Psoas muscle (tissue), 7 donors: ENCODE measurements at regions not wholly inside any gene's neighbourhood (a gene's known extent, or its start where the extent isn't known, plus 50 kb on each side); places are given as distances from the start of the nearest gene placed in this dataset.
"Not testable (repeated sequence)": the region's sequence is repeated elsewhere in the genome, so short reads cannot be mapped to it uniquely, and the experiment has no call there.

Experiments used
- ATAC-seq, 4 donors: fragments of 200-7000 bp; cut with Tn5 transposase; one replicate each; pipeline ENCODE4 v1.9.1; 2020; ENCODE audit warnings: moderate library complexity in 3 of 4, mild to moderate bottlenecking in 2 of 4
- DNase-seq, 2 donors: peaks; one replicate each; pipeline ENCODE4 v3.0.0-alpha.2; 2020
- H3K27ac ChIP-seq: fragments of 200-600 bp; one replicate; pipeline ENCODE4 v1.8.0; 2022
- H3K27me3 ChIP-seq, 3 donors: fragments of 200-600 bp in 1 of 3; one replicate each; pipeline versions ENCODE4 v1.6.1 to v1.8.0; 2013 to 2022; ENCODE audit warnings: low read length in 2 of 3, mild to moderate bottlenecking in 2 of 3, moderate library complexity in 1 of 3; ENCODE audit not compliant: insufficient read depth in 3 of 3
- H3K36me3 ChIP-seq, 2 donors: fragments of 200-600 bp in 1 of 2; one replicate each; pipeline versions ENCODE4 v1.6.1 to v1.8.0; 2013 to 2022; ENCODE audit warnings: low read depth in 1 of 2, mild to moderate bottlenecking in 1 of 2, moderate library complexity in 1 of 2; ENCODE audit not compliant: insufficient read depth in 1 of 2
- H3K4me1 ChIP-seq: fragments of 200-600 bp; one replicate; pipeline ENCODE4 v1.8.0; 2022
- H3K4me3 ChIP-seq: fragments of 200-600 bp; one replicate; pipeline ENCODE4 v1.8.0; 2022; ENCODE audit warnings: mild to moderate bottlenecking
- H3K9me3 ChIP-seq: fragments of 200-600 bp; one replicate; pipeline ENCODE4 v1.8.0; 2022
- CTCF ChIP-seq: fragments of 200-600 bp; IDR thresholded peaks from one replicate; pipeline ENCODE4 v1.8.0; 2022; ENCODE audit warnings: antibody characterized with exemption
- WGBS, 3 donors: extraction: QIAGEN DNeasy Blood & Tissue Kit; methylation state at CpG; one replicate each; pipeline versions ENCODE4 v1.1.6 to v1.1.7; 2013; 5-methylcytosine and 5-hydroxymethylcytosine counted together
- intact Hi-C, 2 donors: fragments of 100-400 bp; cut with DNase I; formaldehyde crosslinking; loops; one replicate each; pipeline versions ENCODE4 v1.11.0 to v1.14.2; 2022
- donor health status: healthy with polysubstance abuse.
- donor health status: DM: no; HTN: no; CAD: no; lungs with moderate emphysema.
- donor health status: Bipolar disorder and iron deficiency.
- donor health status: healthy.
- donor health status: DM: yes; HTN: yes; CAD: no.
- donor health status: DM: no; HTN: no; CAD: no.
- donor health status: DM: yes; HTN: yes; CAD: no.

- H3K9me3 ChIP-seq, result no peaks in the 10 kb centered on the region
- no peaks in the 10 kb centered on the region for H3K27me3 ChIP-seq
- no peaks in the 10 kb centered on the region for H3K4me1 ChIP-seq
- H3K27ac ChIP-seq, result no peak overlapping the region
- H3K4me3 ChIP-seq, result no peak overlapping the region
- 71 to 76% (median 71%) methylated on average over 2 of the region's 2 CpGs for WGBS, 3 donors
- no peak for TF ChIP-seq CTCF
- DNase-seq (no peak), ATAC-seq (no peak)
- no peaks in the 10 kb centered on the region for H3K36me3 ChIP-seq
- intact Hi-C loops, result loop anchor here in 1 of 2 donors (10.0 kb wide), 1 partner anchor 55 kb away; no protein-coding TSS in a partner anchor
Measured at GRCh38 chr18:64749884-64750283, 601.0 kb upstream of the LINC00305 start.

GRCh38 chr18:64747803-64748202 is 598.9 kb upstream of the LINC00305 start:
- H3K9me3 ChIP-seq, result peaks cover 6% of the 10 kb centered on the region
- H3K27ac ChIP-seq, result no peak overlapping the region
- ATAC-seq (no peak), DNase-seq (no peak)
- no peaks in the 10 kb centered on the region for H3K27me3 ChIP-seq
- H3K4me3 ChIP-seq, result no peak overlapping the region
- intact Hi-C loops, result no loop called here
- TF ChIP-seq CTCF, result no peak
- H3K36me3 ChIP-seq, result no peaks in the 10 kb centered on the region
- H3K4me1 ChIP-seq, result no peaks in the 10 kb centered on the region

GRCh38 chr18:64742898-64743297 is 594.0 kb upstream of the LINC00305 start:
- intact Hi-C loops, result no loop called here

GRCh38 chr18:64734063-64734462 is 585.2 kb upstream of the LINC00305 start:
- Histone ChIP-seq H3K36me3 (no peaks in the 10 kb centered on the region), H3K4me1 (no peaks in the 10 kb centered on the region), H3K9me3 (no peaks in the 10 kb centered on the region), H3K4me3 (no peak overlapping the region), H3K27me3 (no peaks in the 10 kb centered on the region), H3K27ac (no peak overlapping the region)
- intact Hi-C loops, result no loop called here
- DNase-seq, result no peak
- 85 to 97% (median 91%) methylated on average over 2 of the region's 2 CpGs for WGBS, 3 donors
- TF ChIP-seq CTCF, result no peak
- no peak for ATAC-seq

More at GRCh38 chr18:64742898-64743297, 594.0 kb upstream of the LINC00305 start:
- no peak for ATAC-seq
- no peaks in the 10 kb centered on the region for H3K36me3 ChIP-seq
- no peaks in the 10 kb centered on the region for H3K27me3 ChIP-seq
- DNase-seq, result no peak
- no peaks in the 10 kb centered on the region for H3K4me1 ChIP-seq
- H3K9me3 ChIP-seq, result peaks cover 6% of the 10 kb centered on the region
- TF ChIP-seq CTCF, result no peak
- no peak overlapping the region for H3K4me3 ChIP-seq
- no peak overlapping the region for H3K27ac ChIP-seq

- DNase-seq, H3K27me3 ChIP-seq, H3K4me3 ChIP-seq, intact Hi-C loops, H3K36me3 ChIP-seq, H3K27ac ChIP-seq, H3K9me3 ChIP-seq, H3K4me1 ChIP-seq, ATAC-seq: not testable (repeated sequence)
- 95 to 98% (median 96%) methylated on average over 17 to 30 of the region's 39 CpGs for WGBS, 3 donors
Measured at GRCh38 chr18:64725657-64726056, 576.8 kb upstream of the LINC00305 start.
